HG03442 (cell line): ENCODE measurements at regions not wholly inside any gene's neighbourhood (a gene's known extent, or its start where the extent isn't known, plus 50 kb on each side); places are given as distances from the start of the nearest gene placed in this dataset.

Experiments used
- ATAC-seq: cut with Tn5 transposase; IDR thresholded peaks from one replicate; pipeline ENCODE4 v1.9.1; 2021; ENCODE audit warnings: mild to moderate bottlenecking, moderate library complexity; ENCODE audit not compliant: unreplicated experiment

- ATAC-seq, result no peak
Observed at GRCh38 chr16:80489173-80489572, 51.6 kb upstream of the DYNLRB2 start.

- ATAC-seq, result no peak
Observed at GRCh38 chr16:80488167-80488566, 52.6 kb upstream of the DYNLRB2 start.

GRCh38 chr16:80480664-80481063 lies 60.1 kb upstream of the DYNLRB2 start:
- no peak for ATAC-seq

GRCh38 chr16:80477838-80478237 lies 63.0 kb upstream of the DYNLRB2 start:
- no peak for ATAC-seq

GRCh38 chr16:80468029-80468428 lies 72.8 kb upstream of the DYNLRB2 start:
- no peak for ATAC-seq

GRCh38 chr16:80466024-80466987 lies 74.5 kb upstream of the DYNLRB2 start:
- peak; percentile 61 for ATAC-seq

GRCh38 chr16:80463751-80464495 lies 76.9 kb upstream of the DYNLRB2 start:
- ATAC-seq, result no peak

GRCh38 chr16:80463326-80463725 lies 77.5 kb upstream of the DYNLRB2 start:
- ATAC-seq, result no peak

GRCh38 chr16:80462917-80463316 lies 77.9 kb upstream of the DYNLRB2 start:
- no peak for ATAC-seq

- no peak for ATAC-seq
Observed at GRCh38 chr16:80460988-80461387, 79.8 kb upstream of the DYNLRB2 start.

- ATAC-seq, result no peak
Observed at GRCh38 chr16:80459966-80460365, 80.8 kb upstream of the DYNLRB2 start.

- ATAC-seq, result no peak
Observed at GRCh38 chr16:80459331-80459777, 81.4 kb upstream of the DYNLRB2 start.

GRCh38 chr16:80457871-80458270 lies 82.9 kb upstream of the DYNLRB2 start:
- ATAC-seq, result no peak

- ATAC-seq, result no peak
Observed at GRCh38 chr16:80454802-80455201, 86.0 kb upstream of the DYNLRB2 start.

- no peak for ATAC-seq
Observed at GRCh38 chr16:80449392-80449791, 91.4 kb upstream of the DYNLRB2 start.

GRCh38 chr16:80447241-80447640 lies 93.6 kb upstream of the DYNLRB2 start:
- no peak for ATAC-seq

GRCh38 chr16:80442779-80443178 lies 98.0 kb upstream of the DYNLRB2 start:
- ATAC-seq, result no peak

GRCh38 chr16:80441935-80442334 lies 98.9 kb upstream of the DYNLRB2 start:
- ATAC-seq, result no peak

- no peak for ATAC-seq
Observed at GRCh38 chr16:80440667-80441066, 100.1 kb upstream of the DYNLRB2 start.

- ATAC-seq, result no peak
Observed at GRCh38 chr16:80437707-80438106, 103.1 kb upstream of the DYNLRB2 start.

GRCh38 chr16:80436510-80436909 lies 104.3 kb upstream of the DYNLRB2 start:
- no peak for ATAC-seq

- ATAC-seq, result no peak
Observed at GRCh38 chr16:80433623-80434022, 107.2 kb upstream of the DYNLRB2 start.
